GM19043 (cell line): ENCODE measurements at regions not wholly inside any gene's neighbourhood (a gene's known extent, or its start where the extent isn't known, plus 50 kb on each side); places are given as distances from the start of the nearest gene placed in this dataset.
"Not testable (repeated sequence)": the region's sequence is repeated elsewhere in the genome, so short reads cannot be mapped to it uniquely, and the experiment has no call there.

Experiments used
- ATAC-seq: cut with Tn5 transposase; IDR thresholded peaks from one replicate; pipeline ENCODE4 v1.9.1; 2021; ENCODE audit warnings: low read depth; ENCODE audit not compliant: unreplicated experiment

DNA sequence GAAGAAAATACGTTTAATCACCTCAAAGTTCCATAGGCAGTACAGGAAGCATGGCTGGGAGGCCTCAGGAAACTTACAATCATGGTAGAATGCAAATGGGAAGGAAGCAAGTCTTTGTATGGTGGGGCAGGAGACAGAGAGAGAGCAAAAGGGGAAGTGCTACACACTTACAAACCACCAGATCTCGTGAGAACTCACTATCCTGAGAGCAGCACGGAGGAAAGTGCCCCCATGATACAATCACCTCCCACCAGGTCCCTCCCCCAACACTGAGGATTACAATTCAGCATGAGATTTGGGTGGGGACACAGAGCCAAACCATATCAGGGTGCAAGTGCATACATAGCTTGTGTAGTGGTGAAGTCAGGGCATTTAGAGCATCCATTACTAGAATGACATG is 92.3 kb upstream of the ANKRD10 start:
- no peak for ATAC-seq

DNA sequence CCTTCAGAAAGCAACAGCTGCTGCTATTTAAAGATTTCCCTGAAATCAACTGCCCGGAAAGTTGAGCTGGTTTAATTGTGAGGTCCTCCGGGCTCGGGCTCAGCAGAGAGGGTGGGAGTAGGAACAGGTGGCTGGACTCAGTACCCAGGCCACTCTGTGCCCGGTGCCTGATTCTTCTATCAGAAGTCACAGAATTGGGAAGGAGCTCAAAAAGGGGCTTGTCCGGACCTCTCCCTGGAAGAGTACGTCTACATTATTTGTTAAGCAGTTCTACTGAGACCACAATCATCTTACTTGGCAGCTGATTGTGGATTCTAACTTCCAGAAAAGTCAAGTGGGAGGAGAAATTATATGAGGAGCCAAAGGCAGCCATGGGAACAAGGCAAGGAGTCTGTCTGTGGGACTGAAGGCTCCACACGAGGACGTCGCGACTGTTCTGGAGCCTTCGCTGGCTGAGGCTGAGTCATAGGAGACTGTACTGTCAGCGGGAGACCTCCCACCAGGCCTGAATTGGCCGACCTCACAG is 91.7 kb upstream of the ANKRD10 start:
- ATAC-seq, result no peak

DNA sequence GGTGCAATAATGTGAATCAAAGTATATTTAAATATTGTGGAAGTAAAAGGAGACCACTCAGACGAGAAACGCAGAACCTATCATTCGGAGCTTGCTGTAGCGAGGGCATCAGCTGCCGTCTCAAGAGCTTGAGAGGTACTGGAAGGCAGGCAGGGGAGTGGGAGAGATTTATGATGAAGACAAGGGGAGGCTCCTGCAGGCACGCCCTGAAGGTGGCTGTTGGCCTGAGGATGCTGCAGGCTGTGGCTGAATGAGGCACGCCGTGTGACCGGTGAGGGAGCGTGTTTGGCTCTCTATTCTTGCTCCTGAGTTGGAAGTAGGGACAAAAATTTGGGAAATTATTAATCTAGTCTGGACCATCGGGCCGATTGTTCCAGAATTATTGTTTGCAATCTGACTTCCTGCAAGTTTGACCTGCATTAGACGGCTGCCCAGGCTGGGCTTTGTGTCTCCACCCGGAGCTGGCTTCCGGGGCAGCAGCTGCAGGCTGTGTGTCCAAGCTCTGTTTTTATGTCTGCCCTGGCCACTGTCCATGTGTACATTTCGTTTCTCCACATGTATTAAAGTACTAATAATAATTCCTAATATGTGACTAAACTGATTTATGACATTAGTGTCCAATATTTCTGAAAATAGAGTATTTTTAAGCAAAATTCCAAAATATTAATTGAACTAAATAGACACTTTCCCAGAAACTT is 91.1 kb upstream of the ANKRD10 start:
- no peak for ATAC-seq

DNA sequence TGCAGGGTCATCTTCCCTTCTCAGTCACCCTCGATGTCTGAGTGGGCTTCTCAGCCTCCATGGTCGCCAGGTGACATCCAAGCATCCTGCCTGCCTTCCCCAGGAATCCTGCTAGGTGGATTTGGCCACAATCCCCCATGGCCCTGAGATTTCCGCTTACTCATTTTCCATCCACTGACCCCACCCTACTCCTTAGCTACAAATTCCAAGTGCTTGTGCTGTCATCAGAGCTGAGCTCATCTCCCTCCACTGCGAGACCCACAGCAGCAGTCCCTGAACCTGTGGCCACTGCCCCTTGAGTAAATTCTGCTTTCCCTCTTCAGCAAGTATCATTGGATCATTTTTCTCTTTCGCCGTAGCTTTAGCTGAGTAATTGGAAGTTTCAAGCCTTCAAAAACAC is 90.5 kb upstream of the ANKRD10 start:
- no peak for ATAC-seq

DNA sequence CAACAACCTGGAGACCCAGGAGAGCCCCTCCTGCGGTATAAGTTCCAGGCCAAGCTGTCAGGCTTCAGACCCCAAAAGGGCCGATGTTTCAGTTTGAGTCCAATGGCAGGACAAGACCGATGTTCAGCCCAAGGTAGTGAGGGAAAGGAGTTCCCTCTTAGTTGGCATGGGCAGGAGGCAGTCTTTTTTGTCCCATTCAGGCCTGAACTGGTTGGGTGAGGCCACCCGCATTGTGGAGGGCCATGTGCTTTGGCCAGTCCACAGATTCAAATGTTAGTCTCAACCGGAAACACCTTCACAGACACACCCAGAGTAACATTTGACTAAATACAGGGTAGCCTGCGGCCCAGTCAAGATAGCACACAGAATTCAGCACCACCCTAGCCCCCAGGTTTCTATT is 89.6 kb upstream of the ANKRD10 start:
- no peak for ATAC-seq

DNA sequence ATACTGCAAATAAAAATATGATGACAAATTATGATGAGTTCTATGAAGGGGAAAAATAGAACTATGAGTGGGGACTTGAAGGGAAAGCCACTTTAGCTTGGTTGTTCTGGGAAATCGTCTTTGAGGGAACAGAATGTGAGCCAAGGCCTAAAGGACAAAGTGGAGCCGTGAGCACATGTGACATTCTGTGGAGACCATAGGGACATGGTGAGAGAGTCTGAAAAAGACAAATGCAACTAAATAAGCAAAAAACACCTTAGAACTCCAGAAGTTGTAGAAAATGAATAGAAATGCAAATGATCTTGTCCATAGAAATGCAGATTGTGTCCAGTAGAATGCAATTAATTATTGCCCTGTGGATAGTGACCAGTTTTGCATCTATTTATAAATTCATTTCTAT is 86.8 kb upstream of the ANKRD10 start:
- no peak for ATAC-seq

DNA sequence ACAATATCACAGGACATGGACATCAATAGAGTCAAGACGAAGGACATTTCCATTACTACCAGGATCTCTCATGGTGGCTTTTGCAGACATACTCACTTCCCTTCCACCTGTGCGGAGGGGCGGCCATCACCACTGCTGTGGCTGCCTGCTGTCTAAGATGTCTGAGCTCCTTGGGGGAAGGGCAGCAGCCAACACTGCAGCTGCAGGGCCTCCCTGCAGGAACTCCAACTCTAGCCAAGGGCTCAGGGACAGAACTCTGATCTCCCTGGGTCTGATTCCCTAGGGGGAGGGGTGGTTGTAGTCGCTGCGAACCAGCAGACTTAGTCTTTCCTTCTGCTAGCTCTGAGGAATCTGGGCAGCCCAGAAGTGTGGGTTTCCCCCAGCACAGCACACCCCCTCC is 78.9 kb upstream of the ANKRD10 start:
- no peak for ATAC-seq

DNA sequence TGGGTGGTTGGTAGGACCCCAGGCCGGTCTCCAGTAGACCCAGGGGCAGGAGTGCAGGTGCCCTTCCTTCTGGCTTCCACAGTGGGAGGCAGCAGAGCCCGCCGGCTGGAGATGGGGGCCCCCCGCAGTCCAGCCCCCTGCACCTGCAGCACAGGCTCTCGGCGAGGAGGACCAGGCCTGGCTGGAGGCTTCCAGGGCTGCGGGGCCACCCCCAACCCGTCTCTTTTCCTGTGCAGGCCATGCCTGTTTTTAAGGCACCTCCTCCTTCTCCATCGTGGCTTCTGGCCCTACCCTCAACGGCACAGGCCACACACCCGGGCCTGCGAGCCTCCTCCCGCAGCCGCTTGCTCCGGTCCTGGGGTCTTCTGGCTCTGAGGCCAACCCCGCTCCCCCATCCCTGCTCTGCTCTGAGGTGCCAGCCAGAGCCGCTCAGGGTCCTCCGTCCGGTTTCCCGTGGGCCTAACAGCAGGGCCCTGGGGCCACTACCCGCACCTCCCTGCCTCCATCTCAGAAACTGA is 77.2 kb upstream of the ANKRD10 start:
- ATAC-seq, result no peak

DNA sequence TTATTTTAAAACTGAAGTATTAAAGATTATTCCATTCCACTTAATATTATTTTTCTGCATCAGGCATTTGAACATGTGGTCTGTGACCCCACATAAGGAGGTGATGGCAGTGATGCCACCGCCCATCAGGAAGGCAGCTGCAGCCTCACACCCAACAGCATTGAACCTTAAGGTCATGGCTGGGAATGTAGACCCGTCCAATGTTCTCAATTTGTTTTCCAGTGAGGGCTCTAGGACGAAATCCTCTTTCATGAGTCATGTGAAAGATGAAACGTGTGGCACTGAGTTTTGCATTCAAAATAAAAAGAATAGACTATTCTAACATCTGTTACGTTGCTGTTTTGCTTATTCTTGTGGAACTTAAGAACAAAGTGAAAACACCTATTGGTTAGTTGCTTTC is 74.5 kb upstream of the ANKRD10 start:
- no peak for ATAC-seq

DNA sequence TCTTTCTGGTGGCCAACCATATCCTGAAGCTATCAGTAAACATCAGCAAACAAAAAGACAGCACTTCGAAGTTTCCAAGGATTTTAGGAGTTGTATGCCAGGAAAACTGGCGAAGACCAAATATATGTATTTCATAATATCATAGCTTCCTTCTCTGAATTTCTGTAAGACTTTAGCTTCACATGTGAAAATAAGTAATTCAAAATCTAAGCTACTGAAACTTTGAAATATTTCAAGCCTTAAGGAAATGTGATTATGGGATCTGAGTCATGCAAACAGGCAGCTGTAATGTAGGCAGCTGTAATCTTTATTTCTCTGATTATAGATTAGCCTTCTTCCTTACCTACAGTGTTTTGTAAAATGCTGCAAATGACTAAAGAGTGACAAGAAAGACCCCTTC is 70.7 kb upstream of the ANKRD10 start:
- ATAC-seq, result no peak

DNA sequence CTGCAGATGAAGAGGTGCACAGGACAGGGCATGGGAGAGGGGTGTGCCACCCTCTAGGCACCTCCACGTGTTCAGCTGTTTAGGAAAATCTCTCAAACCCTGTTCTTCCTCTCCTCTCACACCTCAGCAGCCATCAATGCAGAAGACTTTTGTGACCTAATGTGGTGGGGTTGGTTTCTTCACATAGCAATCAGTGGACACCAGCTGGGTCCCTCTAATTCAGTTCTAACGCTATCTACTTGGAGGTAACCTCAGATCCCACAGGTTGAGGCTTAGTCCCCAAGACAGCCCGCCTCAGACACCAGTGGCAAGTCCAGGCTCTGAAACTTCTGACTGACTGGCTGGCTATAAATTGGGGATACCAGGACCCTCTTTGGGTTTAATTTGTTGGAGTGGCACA is 69.9 kb upstream of the ANKRD10 start:
- no peak for ATAC-seq

DNA sequence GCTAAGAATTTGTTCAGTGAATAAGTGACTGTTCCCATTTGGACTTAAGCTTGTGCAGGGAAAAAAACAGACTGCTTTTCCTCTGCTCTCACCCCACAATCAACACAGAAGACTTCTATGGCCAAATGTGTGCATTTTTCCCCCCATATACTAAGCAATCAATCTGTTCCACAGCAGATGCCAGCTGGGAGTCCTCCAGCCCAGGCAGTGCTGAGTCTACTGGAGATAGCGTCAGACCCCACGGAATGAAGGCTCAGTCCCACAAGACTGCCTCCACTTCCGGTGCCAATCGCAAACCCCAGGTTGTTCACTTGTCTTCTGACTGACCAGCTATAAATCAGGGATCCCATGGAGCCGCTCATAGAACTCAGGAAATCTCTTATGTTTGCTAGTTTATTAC is 69.5 kb upstream of the ANKRD10 start:
- no peak for ATAC-seq

DNA sequence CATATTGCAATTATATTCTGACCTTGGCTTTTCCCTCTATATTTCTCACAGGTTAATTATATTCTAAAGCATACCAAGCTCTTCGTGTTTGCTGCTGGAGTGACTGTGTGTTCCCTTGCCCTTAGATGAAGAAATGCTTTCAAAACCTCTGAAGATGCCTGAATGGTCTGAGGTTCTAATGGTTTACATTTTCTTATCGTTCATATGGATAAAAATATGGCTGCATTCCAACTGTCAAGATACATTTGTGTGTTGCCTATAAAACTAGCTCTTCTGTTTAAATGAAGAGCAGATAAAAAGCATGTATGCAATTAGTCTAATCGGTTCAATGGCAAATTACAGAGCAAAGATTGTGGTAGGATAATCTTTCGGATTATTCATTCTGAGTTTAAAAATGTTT is 68.4 kb upstream of the ANKRD10 start:
- ATAC-seq, result no peak

DNA sequence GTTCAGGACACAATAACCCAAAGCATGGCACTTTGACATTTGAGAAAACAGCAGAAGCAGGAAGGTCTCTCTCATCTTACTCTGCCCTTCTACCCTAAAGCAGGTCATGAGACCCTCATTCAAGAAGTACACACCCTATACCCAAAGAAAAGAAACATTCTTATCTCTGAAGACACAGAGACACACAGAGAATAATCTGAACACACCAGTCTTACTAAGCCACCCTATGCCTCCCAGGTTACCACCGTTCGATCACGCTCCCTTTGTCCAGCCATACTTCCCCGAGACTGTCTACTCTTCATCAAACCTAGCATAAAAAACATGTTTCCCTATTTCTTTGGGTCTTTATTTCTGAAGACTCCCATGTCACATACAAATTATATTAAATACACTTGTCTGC is 66.5 kb upstream of the ANKRD10 start:
- no peak for ATAC-seq

DNA sequence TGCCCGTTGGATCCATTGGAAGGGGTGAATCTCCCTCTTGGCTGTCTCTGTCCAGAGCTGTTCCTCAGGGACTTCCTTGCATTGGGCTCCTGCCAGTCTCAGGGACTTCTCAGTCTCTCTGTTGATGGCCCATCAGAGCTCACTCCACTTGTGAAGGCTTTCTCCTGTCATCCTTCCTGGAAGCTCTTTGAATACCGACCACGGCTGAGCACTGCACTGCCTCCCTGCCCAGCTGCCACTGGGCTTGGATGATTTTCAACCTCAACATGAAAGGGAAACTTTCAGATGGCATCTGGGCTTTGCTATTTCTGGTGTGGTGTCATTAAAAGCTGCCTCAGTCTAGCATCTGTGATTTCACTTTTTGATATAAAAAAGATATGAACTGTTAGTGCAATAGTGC is 66.1 kb upstream of the ANKRD10 start:
- no peak for ATAC-seq

DNA sequence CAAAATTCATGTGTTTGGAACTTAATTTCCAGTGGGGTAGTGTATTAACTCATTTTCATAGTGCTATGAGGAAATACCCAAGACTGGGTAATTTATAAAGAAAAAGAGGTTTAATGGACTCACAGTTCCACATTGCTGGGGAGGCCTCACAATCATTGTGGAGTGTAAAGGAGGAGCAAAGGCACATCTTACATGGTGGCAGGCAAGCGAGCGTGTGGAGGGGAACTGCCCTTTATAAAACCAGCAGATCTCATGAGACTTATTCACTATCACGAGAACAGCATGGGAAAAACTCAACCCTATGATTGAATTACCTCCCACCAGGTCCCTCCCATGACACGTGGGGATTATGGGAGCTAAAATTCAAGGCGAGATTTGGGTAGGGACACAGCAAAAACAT is 64.3 kb upstream of the ANKRD10 start:
- ATAC-seq, result not testable (repeated sequence)

DNA sequence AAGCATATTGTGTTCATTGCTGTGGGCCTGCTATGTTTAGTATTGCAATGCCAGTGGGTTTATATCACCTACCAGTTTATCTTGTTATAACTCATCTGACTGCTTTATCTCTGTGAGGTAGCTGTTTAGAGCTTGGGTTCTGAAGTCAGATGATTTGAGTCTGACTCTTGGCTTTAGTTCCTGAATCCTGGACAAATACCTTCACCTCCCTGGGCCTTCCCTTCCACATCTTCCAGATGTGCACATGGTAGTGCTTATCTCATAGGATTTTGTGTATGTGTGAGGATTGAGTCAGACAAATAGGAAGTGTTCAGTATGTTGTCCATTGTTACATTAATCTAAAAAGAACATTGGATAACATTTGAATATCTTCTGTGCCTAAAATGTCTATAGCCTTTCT is 63.5 kb upstream of the ANKRD10 start:
- no peak for ATAC-seq

DNA sequence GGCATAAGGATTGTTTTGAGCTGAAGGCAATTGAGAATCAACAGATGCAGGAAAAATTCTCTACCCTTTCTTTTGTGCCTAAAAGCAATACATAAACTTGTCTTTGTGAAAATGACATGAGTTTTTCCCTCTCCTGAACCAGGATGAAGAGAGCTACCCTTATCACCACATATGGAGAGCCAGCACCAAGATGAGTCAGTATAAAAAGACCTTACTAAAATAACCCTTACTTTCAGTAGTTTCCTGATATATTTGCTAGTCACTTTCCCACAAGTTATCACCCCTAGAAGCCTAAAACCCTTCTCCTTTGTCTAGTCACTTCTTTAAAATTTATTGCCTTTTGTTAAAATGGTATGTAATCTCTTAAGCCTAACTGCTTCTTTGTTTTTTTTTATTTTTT is 61.9 kb upstream of the ANKRD10 start:
- no peak for ATAC-seq

DNA sequence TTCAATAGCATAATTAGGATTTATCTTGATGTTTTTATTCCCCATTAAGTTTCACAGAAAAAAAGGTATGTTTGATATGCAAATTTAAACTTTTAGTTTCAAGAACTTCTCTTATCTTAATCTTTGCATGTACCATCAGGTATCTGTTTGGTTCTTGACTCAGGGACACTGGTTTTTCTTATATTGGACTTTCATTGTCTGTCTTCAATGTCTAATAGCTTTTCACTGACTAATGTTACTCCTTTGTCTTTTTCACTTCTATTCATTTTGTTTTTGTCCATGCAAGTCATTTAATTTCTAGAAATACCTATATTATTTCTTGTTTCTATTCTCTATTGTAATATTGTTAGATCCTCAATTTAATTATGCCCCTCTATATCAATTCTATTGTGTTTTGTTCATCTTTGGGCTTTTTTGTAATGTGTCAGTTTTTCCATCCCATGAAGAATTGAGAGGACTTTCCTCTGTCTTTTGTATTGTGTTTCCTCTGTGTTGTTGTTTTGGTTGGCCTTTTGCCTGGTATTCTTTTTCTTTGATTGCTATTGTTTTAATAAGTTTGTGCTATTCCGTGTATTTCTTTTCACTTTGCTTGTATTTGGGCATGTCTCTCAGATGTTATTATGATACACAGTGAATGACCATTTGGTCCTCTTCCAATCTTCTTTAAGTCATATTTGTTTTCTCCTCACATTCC is 58.3 kb upstream of the ANKRD10 start:
- ATAC-seq, result no peak

DNA sequence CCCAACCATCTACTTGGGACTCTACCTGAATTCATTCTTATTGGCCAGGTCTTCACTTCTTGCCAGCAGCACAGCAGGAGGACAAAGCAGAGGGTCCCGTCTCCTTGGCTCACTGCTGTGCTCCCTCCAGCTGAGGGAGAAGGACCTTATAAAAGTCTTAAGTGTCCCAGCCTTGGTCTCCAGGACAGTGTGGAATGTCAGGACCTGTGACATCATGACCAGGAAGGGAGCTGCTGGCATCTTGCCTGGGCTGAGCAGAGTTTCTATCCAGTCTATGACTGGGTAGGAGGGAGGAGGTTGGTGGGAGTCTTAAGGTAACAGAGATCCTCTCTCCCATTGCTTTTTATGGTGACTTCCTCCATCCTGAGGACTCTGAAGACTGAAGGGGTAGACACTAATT is 56.6 kb upstream of the ANKRD10 start:
- ATAC-seq, result no peak

DNA sequence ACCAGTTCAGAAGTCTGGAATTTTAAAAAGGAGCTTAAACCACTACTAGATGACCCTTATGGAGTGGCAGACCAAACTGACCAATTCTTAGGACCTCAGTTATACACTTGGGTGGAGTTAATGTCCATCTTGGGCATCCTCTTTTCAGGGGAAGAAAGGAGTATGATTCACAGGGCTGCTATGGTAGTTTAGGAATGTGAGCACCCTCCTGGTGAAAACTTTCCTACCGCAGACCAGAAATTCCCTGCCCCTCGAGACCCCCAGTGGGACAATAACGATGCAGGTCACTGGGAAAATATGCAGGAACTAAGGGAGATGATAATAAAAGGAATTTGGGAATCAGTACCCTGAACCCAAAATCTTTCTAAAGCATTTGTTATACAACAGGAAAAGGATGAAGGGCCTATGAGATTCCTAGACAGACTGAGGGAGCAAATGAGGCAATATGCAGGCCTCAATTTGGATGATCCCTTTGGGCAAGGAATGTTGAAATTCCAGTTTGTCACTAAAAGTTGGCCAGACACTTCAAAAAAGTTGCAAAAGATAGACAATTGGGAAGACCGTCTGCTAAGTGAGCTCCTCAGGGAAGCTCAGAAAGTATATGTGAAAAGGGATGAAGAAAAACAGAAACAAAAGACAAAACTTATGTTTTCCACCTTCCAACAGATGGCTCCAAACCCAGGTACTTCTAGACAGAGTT is 52.4 kb upstream of the ANKRD10 start:
- ATAC-seq, result not testable (repeated sequence)

DNA sequence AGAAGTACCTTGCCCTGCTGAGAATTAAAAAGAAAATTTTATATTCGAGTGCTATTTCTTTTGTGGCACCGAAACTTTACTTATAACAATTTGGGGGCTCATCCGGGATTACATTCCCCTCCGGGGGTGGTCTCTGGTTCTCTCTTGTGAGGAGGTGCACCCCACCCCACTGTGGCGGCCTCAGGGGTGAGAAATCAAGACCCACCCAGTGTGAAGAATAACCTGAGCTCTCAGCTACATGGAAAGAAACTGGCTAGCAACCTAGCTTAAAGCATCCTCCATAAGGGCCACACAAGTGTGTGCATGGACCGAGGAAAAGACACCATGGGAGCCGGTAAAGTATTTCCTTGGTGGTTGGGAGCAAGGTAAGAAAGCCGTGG is 50.9 kb upstream of the ANKRD10 start:
- ATAC-seq, result no peak
